ENCODE measurements at regions not wholly inside any gene's neighbourhood (a gene's known extent, or its start where the extent isn't known, plus 50 kb on each side); places are given as distances from the start of the nearest gene placed in this dataset.

GRCh38 chr4:106687026-106687425, 318.4 kb upstream of the GIMD1 start:
- H3K27ac Mint-ChIP-seq = no peak overlapping the region
- DNase-seq (no peak), ATAC-seq (replicated peaks) (no peak)
- H3K27me3 Mint-ChIP-seq = no peaks in the 10 kb centered on the region
- no peak overlapping the region for H3K4me3 Mint-ChIP-seq
- H3K4me1 Mint-ChIP-seq (ENCODE audit: low read depth in 2 of 2) = no peaks in the 10 kb centered on the region
- peaks cover 9 to 13% of the 10 kb centered on the region in 2 donors for H3K9me3 Mint-ChIP-seq
- no peaks in the 10 kb centered on the region for H3K36me3 Mint-ChIP-seq (ENCODE audit: insufficient read depth)

- Mint-ChIP-seq H3K9me3 (peaks cover 13 to 20% of the 10 kb centered on the region in 2 donors), H3K4me1 (ENCODE audit: low read depth in 2 of 2) (no peaks in the 10 kb centered on the region), H3K27ac (no peak overlapping the region), H3K27me3 (no peaks in the 10 kb centered on the region), H3K36me3 (ENCODE audit: insufficient read depth) (no peaks in the 10 kb centered on the region), H3K4me3 (no peak overlapping the region)
- DNase-seq (no peak), ATAC-seq (replicated peaks) (no peak)
Measured at GRCh38 chr4:106681381-106681921, 312.9 kb upstream of the GIMD1 start.

GRCh38 chr4:106679063-106679462, 310.5 kb upstream of the GIMD1 start:
- Mint-ChIP-seq H3K4me1 (ENCODE audit: low read depth in 2 of 2) (no peaks in the 10 kb centered on the region), H3K9me3 (peaks cover 14 to 16% of the 10 kb centered on the region in 2 donors), H3K27me3 (no peaks in the 10 kb centered on the region), H3K36me3 (ENCODE audit: insufficient read depth) (no peaks in the 10 kb centered on the region), H3K27ac (no peak overlapping the region), H3K4me3 (no peak overlapping the region)
- DNase-seq (no peak), ATAC-seq (replicated peaks) (no peak)

GRCh38 chr4:106677213-106677612, 308.6 kb upstream of the GIMD1 start:
- no peaks in the 10 kb centered on the region for H3K4me1 Mint-ChIP-seq (ENCODE audit: low read depth in 2 of 2)
- no peak for DNase-seq
- no peaks in the 10 kb centered on the region for H3K27me3 Mint-ChIP-seq
- no peak overlapping the region for H3K27ac Mint-ChIP-seq
- peaks cover 12 to 20% of the 10 kb centered on the region in 2 donors for H3K9me3 Mint-ChIP-seq
- H3K36me3 Mint-ChIP-seq (ENCODE audit: insufficient read depth) = no peaks in the 10 kb centered on the region
- no peak overlapping the region for H3K4me3 Mint-ChIP-seq
- no peak for ATAC-seq (replicated peaks)

- Mint-ChIP-seq H3K4me1 (ENCODE audit: low read depth in 2 of 2) (no peaks in the 10 kb centered on the region), H3K27me3 (no peaks in the 10 kb centered on the region), H3K27ac (no peak overlapping the region), H3K9me3 (peaks cover 8 to 14% of the 10 kb centered on the region in 2 donors), H3K36me3 (ENCODE audit: insufficient read depth) (no peaks in the 10 kb centered on the region), H3K4me3 (no peak overlapping the region)
- DNase-seq (no peak), ATAC-seq (replicated peaks) (no peak)
Measured at GRCh38 chr4:106676173-106676921, 307.8 kb upstream of the GIMD1 start.

- Mint-ChIP-seq H3K9me3 (peaks cover 10 to 14% of the 10 kb centered on the region in 2 donors), H3K36me3 (ENCODE audit: insufficient read depth) (no peaks in the 10 kb centered on the region), H3K27me3 (no peaks in the 10 kb centered on the region), H3K27ac (no peak overlapping the region), H3K4me1 (ENCODE audit: low read depth in 2 of 2) (no peaks in the 10 kb centered on the region), H3K4me3 (no peak overlapping the region)
- no peak for DNase-seq
- ATAC-seq (replicated peaks) = no peak
Measured at GRCh38 chr4:106671716-106672115, 303.1 kb upstream of the GIMD1 start.

- H3K27me3 Mint-ChIP-seq = no peaks in the 10 kb centered on the region
- H3K9me3 Mint-ChIP-seq = peaks cover 8 to 14% of the 10 kb centered on the region in 2 donors
- no peak for DNase-seq
- no peaks in the 10 kb centered on the region for H3K36me3 Mint-ChIP-seq (ENCODE audit: insufficient read depth)
- no peak overlapping the region for H3K27ac Mint-ChIP-seq
- H3K4me3 Mint-ChIP-seq = no peak overlapping the region
- no peaks in the 10 kb centered on the region for H3K4me1 Mint-ChIP-seq (ENCODE audit: low read depth in 2 of 2)
- ATAC-seq (replicated peaks) = no peak
Measured at GRCh38 chr4:106670976-106671375, 302.4 kb upstream of the GIMD1 start.

- Mint-ChIP-seq H3K9me3 (peaks cover 0 to 6% of the 10 kb centered on the region in 2 donors), H3K4me3 (no peak overlapping the region), H3K4me1 (ENCODE audit: low read depth in 2 of 2) (no peaks in the 10 kb centered on the region), H3K27me3 (no peaks in the 10 kb centered on the region), H3K36me3 (ENCODE audit: insufficient read depth) (no peaks in the 10 kb centered on the region), H3K27ac (no peak overlapping the region)
- ATAC-seq (replicated peaks) (no peak), DNase-seq (no peak)
Measured at GRCh38 chr4:106659371-106659770, 290.8 kb upstream of the GIMD1 start.

GRCh38 chr4:106652095-106652494, 283.5 kb upstream of the GIMD1 start:
- no peak overlapping the region for H3K4me3 Mint-ChIP-seq
- H3K36me3 Mint-ChIP-seq (ENCODE audit: insufficient read depth) = no peaks in the 10 kb centered on the region
- H3K27me3 Mint-ChIP-seq = no peaks in the 10 kb centered on the region
- DNase-seq (no peak), ATAC-seq (replicated peaks) (no peak)
- H3K27ac Mint-ChIP-seq = no peak overlapping the region
- peaks cover 0 to 7% of the 10 kb centered on the region in 2 donors for H3K9me3 Mint-ChIP-seq
- H3K4me1 Mint-ChIP-seq (ENCODE audit: low read depth in 2 of 2) = no peaks in the 10 kb centered on the region

GRCh38 chr4:106650701-106651100, 282.1 kb upstream of the GIMD1 start:
- no peak for ATAC-seq (replicated peaks)
- Mint-ChIP-seq H3K27me3 (no peaks in the 10 kb centered on the region), H3K9me3 (peaks cover 0 to 5% of the 10 kb centered on the region in 2 donors), H3K4me3 (no peak overlapping the region), H3K36me3 (ENCODE audit: insufficient read depth) (no peaks in the 10 kb centered on the region), H3K27ac (no peak overlapping the region), H3K4me1 (ENCODE audit: low read depth in 2 of 2) (no peaks in the 10 kb centered on the region)
- DNase-seq = no peak

GRCh38 chr4:106647451-106647850, 278.9 kb upstream of the GIMD1 start:
- ATAC-seq (replicated peaks) (no peak), DNase-seq (no peak)
- Mint-ChIP-seq H3K4me1 (ENCODE audit: low read depth in 2 of 2) (no peaks in the 10 kb centered on the region), H3K4me3 (no peak overlapping the region), H3K27ac (no peak overlapping the region), H3K36me3 (ENCODE audit: insufficient read depth) (no peaks in the 10 kb centered on the region), H3K27me3 (no peaks in the 10 kb centered on the region), H3K9me3 (no peaks in the 10 kb centered on the region)

- no peaks in the 10 kb centered on the region for H3K27me3 Mint-ChIP-seq
- H3K27ac Mint-ChIP-seq = no peak overlapping the region
- H3K36me3 Mint-ChIP-seq (ENCODE audit: insufficient read depth) = no peaks in the 10 kb centered on the region
- H3K4me3 Mint-ChIP-seq = no peak overlapping the region
- no peaks in the 10 kb centered on the region for H3K9me3 Mint-ChIP-seq
- ATAC-seq (replicated peaks) (no peak), DNase-seq (no peak)
- no peaks in the 10 kb centered on the region for H3K4me1 Mint-ChIP-seq (ENCODE audit: low read depth in 2 of 2)
Measured at GRCh38 chr4:106629268-106629625, 260.7 kb upstream of the GIMD1 start.

- H3K4me1 Mint-ChIP-seq (ENCODE audit: low read depth in 2 of 2) = no peaks in the 10 kb centered on the region
Measured at GRCh38 chr4:106628586-106629267, 260.1 kb upstream of the GIMD1 start.

GRCh38 chr4:106627051-106627450, 258.5 kb upstream of the GIMD1 start:
- Mint-ChIP-seq H3K36me3 (ENCODE audit: insufficient read depth) (no peaks in the 10 kb centered on the region), H3K27me3 (no peaks in the 10 kb centered on the region), H3K4me1 (ENCODE audit: low read depth in 2 of 2) (no peaks in the 10 kb centered on the region), H3K9me3 (no peaks in the 10 kb centered on the region), H3K4me3 (no peak overlapping the region), H3K27ac (no peak overlapping the region)
- ATAC-seq (replicated peaks) = no peak
- no peak for DNase-seq

More at GRCh38 chr4:106628586-106629267, 260.1 kb upstream of the GIMD1 start:
- Mint-ChIP-seq H3K9me3 (no peaks in the 10 kb centered on the region), H3K27me3 (no peaks in the 10 kb centered on the region), H3K4me3 (no peak overlapping the region), H3K36me3 (ENCODE audit: insufficient read depth) (no peaks in the 10 kb centered on the region), H3K27ac (no peak overlapping the region)
- DNase-seq (no peak), ATAC-seq (replicated peaks) (no peak)

Data from effector memory CD8-positive, alpha-beta T cell (primary cell).